Spleen (tissue), 7 donors: ENCODE measurements at regions not wholly inside any gene's neighbourhood (a gene's known extent, or its start where the extent isn't known, plus 50 kb on each side); places are given as distances from the start of the nearest gene placed in this dataset.

ENCODE experiments used
- CTCF ChIP-seq, 11 experiments: fragments of 200-600 bp in 7 of 11; fragments of 450-650 bp in 4 of 11; sonication (generic) in 4 of 11; IDR thresholded peaks in 8 of 11; conservative IDR thresholded peaks in 3 of 11; 1 replicate in 7 of 11; 2 replicates in 4 of 11; pipeline versions ENCODE4 v1.4.0 to v1.8.0; 2016 to 2021; ENCODE audit warnings: antibody characterized with exemption in 11 of 11, inconsistent platforms in 4 of 11, mild to moderate bottlenecking in 1 of 11
- POLR2A ChIP-seq, 3 donors: fragments of 450-650 bp; IDR thresholded peaks; one replicate each; pipeline ENCODE4 v1.5.1; 2017; ENCODE audit warnings: antibody characterized with exemption in 3 of 3, mild to moderate bottlenecking in 1 of 3
- POLR2AphosphoS5 ChIP-seq, 3 donors: sonication (generic); formaldehyde crosslinking; IDR thresholded peaks; one replicate each; pipeline ENCODE4 v1.5.1; 2017; ENCODE audit warnings: antibody characterized with exemption in 3 of 3
- donor health status: DM: no; HTN: no; CAD: no; lungs with moderate emphysema.
- donor health status: DM: no; HTN: no; CAD: no.
- donor health status: DM: no; HTN: no; CAD: no.

- TF ChIP-seq CTCF (IDR thresholded peaks at IDR 0.05 in 8 of 11, conservative IDR thresholded peaks at IDR 0.05 in 3 of 11) (no peak), POLR2A (IDR thresholded peaks at IDR 0.05) (no peak), POLR2AphosphoS5 (IDR thresholded peaks at IDR 0.05) (no peak)
Measured at GRCh38 chr7:1291357-1291689, 58.7 kb downstream of the UNCX start.
